HG02642 (cell line): ENCODE measurements at regions not wholly inside any gene's neighbourhood (a gene's known extent, or its start where the extent isn't known, plus 50 kb on each side); places are given as distances from the start of the nearest gene placed in this dataset.
"Not testable (repeated sequence)": the region's sequence is repeated elsewhere in the genome, so short reads cannot be mapped to it uniquely, and the experiment has no call there.

Source experiments
- ATAC-seq: cut with Tn5 transposase; IDR thresholded peaks from one replicate; pipeline ENCODE4 v1.9.1; 2021; ENCODE audit warnings: mild to moderate bottlenecking; ENCODE audit not compliant: unreplicated experiment, poor library complexity

- no peak for ATAC-seq
These were observed 232.8 kb upstream of the RASGEF1B start for GRCh38 chr4:81704461-81704860.

- ATAC-seq, result no peak
These were observed 228.5 kb upstream of the RASGEF1B start for GRCh38 chr4:81700189-81700588.

- no peak for ATAC-seq
These were observed 227.0 kb upstream of the RASGEF1B start for GRCh38 chr4:81698538-81699296.

- ATAC-seq, result no peak
These were observed 222.6 kb upstream of the RASGEF1B start for GRCh38 chr4:81694176-81694913.

- ATAC-seq, result no peak
These were observed 219.2 kb upstream of the RASGEF1B start for GRCh38 chr4:81690871-81691270.

DNA sequence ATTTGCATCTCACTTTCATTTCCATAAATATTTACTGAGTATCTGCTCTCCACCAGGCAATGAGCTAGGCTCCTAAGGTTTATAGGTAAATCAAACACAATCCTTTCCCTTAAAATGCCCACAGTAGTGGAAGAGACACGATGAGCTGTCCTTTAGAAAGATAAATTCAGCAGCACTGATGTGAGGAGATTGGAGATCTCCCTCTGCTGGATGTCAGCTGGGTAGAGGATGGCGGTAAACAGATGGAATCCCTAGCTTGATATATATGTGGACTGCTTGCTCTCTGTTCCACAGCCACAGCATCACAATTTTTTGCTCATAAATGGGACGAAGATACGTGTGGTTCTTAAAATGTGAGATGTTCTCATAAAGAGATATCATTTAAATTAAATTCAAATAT is 216.4 kb upstream of the RASGEF1B start:
- no peak for ATAC-seq

DNA sequence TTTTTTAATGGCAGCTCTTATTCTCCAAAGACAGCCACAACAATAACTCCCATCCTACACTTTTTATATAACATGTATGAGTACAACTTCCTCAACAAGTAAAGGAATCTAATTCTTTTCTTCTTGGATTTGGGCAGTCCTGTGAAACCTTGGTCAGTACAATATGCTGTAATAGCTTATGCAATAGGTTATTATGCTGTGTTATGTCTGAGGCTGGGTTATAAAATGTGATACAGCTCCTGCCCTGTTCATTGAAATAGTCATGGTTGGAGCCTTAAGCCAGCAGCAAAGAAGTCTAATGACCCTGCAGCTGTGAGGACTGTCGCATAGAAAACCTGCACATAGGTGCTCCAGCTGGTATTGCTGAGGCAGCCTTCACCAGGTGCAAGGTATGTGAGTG is 215.8 kb upstream of the RASGEF1B start:
- no peak for ATAC-seq

DNA sequence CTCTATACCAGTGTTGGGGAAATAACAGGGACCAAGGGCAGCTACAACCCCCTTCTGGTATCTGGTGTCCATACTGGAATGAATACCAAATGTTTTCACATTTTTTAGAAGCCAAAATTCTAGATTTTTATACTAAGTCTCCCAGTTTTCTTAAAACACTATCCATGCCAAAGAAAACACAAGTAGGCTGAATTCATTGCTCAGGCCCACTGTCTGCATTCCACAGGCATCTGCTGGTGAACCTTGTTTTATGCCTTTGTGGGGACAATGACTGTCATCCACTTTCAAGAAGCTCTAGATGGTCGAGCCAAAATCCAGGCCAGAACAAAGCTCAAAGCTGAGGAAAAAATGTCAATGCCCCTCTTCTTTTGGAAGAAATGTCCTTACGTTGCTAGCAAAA is 213.4 kb upstream of the RASGEF1B start:
- no peak for ATAC-seq

- no peak for ATAC-seq
These were observed 212.6 kb upstream of the RASGEF1B start for GRCh38 chr4:81684352-81684751.

GRCh38 chr4:81682492-81682891 is 210.8 kb upstream of the RASGEF1B start:
- no peak for ATAC-seq

GRCh38 chr4:81679315-81679714 is 207.6 kb upstream of the RASGEF1B start:
- ATAC-seq, result no peak

- no peak for ATAC-seq
These were observed 207.1 kb upstream of the RASGEF1B start for GRCh38 chr4:81678801-81679200.

DNA sequence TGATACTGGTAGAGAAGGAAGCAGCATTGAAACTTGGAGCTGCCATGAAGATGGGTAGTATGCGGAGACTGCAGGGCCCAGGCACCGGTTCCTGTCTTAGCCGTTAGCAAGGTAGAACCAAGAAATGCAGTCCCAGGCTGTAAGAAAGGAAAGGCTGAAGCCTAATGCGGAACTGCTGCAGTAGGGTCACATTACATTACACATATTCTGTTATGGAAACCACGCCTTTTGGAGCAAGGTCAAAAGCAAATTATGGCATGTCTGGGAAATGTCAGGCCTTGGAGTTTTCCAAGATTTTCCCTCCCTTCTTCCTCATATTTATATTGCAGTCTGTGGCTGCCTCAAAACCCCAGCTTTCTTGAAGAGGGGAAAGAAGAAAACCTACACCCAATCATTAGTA is 204.8 kb upstream of the RASGEF1B start:
- no peak for ATAC-seq

DNA sequence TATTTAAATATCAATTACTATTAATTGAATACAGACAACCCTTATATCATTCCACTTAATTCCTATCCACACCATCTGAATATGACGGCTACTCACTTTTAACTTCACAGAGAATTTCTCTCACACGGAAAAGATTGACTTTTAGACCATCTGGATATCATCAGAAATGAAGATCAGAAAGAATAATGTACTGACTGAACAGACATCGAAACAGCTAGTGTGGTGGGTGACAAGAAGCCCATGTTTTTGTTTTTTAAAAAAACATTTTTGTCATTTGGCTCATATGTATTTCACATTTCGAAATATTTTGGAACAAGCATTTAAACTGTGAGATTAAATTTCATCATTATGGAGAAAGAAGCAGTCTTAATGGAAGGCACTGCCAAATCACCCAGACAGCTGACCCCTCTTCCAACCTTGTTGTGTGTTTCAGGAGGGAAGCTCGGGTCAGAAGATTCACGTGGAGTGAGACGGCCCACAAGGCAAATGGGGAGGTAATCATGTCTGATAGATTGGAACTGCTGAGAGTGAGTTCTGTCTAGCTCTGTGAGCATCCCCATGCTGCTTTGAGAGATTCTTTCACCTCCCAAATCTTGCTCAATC is 204.2 kb upstream of the RASGEF1B start:
- no peak for ATAC-seq

DNA sequence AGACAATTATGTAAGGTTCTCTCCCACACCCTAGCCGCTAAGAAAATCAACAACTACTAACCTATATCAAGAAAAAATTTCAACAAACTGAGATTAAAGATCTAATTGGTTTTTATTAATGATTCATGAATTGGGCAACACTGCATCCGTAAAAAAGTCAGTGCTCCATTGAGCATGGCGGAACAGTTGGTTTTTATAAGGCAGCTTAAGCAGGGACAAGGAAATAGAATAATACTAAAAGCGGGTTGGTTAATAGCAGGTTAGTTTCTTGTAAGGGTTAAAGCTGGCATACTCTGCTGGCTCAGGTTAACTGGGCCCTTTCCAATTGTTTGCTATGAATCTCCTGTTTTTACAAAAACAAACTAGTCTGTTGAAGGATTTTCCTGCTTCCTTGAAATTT is 202.3 kb upstream of the RASGEF1B start:
- no peak for ATAC-seq

- ATAC-seq, result not testable (repeated sequence)
These were observed 196.6 kb upstream of the RASGEF1B start for GRCh38 chr4:81668328-81668727.

GRCh38 chr4:81667539-81667938 is 195.8 kb upstream of the RASGEF1B start:
- no peak for ATAC-seq

- ATAC-seq, result peak; percentile 47
These were observed 194.8 kb upstream of the RASGEF1B start for GRCh38 chr4:81666491-81666890.

DNA sequence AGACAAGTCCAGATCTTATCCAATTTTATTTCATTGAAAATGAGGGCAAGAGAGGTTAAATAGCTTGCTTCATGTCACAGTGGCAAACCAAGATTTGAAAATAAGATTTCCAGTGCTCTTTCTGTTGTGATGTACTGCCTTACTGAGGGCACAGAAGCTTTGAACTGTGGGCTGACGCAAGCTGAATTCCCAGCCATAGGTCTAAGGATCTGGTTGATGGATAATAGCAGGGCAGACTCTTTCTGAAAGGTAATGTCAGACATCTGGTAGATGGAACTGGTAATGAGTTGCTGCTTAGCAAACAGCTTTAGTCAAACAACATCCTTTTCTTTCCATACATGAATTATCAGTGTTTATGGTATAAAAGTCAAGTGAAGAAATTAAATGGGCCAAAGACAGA is 193.9 kb upstream of the RASGEF1B start:
- ATAC-seq, result no peak

DNA sequence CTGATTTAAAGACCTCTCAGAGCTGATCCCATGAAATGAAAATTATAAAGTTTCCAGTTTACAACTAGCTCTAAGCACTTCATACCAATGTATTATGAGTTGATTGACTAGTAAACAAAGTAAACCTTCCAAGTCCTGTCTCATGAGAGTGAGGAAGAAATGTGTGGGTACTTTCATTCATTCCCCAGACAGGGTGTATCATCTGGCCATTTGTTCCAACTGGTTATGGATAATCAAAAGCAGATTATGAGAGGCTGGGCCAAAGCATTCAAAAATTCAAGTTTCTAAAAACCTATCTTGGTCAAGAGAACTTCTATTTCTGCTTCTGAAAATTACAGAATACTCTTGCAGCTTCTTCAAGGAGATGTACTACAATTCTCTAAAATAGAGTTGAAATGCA is 193.3 kb upstream of the RASGEF1B start:
- no peak for ATAC-seq

GRCh38 chr4:81664079-81664478 is 192.4 kb upstream of the RASGEF1B start:
- ATAC-seq, result no peak
